Right atrium auricular region (tissue), 2 donors: ENCODE measurements at regions not wholly inside any gene's neighbourhood (a gene's known extent, or its start where the extent isn't known, plus 50 kb on each side); places are given as distances from the start of the nearest gene placed in this dataset.

ENCODE experiments used
- DNase-seq: peaks from one replicate; pipeline ENCODE4 v3.0.0-alpha.2; 2019; ENCODE audit warnings: low spot score
- H3K27ac ChIP-seq, 2 donors: fragments of 200-600 bp; sonication (generic); 1 replicate in 1 of 2; 2 replicates in 1 of 2; pipeline ENCODE4 v1.5.1; 2016 to 2019
- H3K27me3 ChIP-seq, 2 donors: fragments of 200-600 bp; sonication (generic); one replicate each; pipeline versions ENCODE4 v1.5.1 to v1.6.0; 2017 to 2019
- H3K36me3 ChIP-seq: fragments of 200-600 bp; sonication (generic); one replicate; pipeline ENCODE4 v1.5.1; 2016
- H3K4me1 ChIP-seq, 2 donors: fragments of 200-600 bp; sonication (generic); one replicate each; pipeline versions ENCODE4 v1.5.1 to v1.6.0; 2017 to 2019
- H3K4me3 ChIP-seq, 2 donors: fragments of 200-600 bp; sonication (generic); 1 replicate in 1 of 2; 2 replicates in 1 of 2; pipeline ENCODE4 v1.5.1; 2017 to 2019; ENCODE audit warnings: mild to moderate bottlenecking in 1 of 2, moderate library complexity in 1 of 2
- H3K9me3 ChIP-seq, 2 donors: fragments of 200-600 bp; sonication (generic); one replicate each; pipeline ENCODE4 v1.5.1; 2019
- TF ChIP-seq, protein P1 (sequence below), 2 donors: fragments of 200-600 bp; sonication (generic); IDR thresholded peaks; one replicate each; pipeline ENCODE4 v1.5.1; 2019; ENCODE audit warnings: antibody characterized with exemption in 2 of 2

DNA sequence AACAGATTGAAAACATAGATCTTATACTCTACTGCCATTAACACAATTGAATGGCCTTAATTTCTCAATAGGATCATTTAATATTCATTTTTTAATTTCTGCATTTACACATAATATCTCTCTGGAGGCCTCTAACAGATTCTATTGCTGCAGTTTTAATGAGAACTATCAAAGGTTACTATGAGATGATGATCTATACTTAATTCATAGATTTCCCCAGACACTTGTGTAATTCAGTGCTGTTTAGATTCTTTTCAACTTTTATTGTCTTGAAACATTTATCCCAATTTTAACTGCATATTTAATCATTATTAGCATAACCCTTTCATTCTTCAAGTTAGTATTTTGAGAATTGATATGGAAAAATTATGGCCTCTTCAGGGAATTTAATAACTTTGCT, 1056.5 kb upstream of the CDH8 start:
- TF ChIP-seq, protein P1, sequence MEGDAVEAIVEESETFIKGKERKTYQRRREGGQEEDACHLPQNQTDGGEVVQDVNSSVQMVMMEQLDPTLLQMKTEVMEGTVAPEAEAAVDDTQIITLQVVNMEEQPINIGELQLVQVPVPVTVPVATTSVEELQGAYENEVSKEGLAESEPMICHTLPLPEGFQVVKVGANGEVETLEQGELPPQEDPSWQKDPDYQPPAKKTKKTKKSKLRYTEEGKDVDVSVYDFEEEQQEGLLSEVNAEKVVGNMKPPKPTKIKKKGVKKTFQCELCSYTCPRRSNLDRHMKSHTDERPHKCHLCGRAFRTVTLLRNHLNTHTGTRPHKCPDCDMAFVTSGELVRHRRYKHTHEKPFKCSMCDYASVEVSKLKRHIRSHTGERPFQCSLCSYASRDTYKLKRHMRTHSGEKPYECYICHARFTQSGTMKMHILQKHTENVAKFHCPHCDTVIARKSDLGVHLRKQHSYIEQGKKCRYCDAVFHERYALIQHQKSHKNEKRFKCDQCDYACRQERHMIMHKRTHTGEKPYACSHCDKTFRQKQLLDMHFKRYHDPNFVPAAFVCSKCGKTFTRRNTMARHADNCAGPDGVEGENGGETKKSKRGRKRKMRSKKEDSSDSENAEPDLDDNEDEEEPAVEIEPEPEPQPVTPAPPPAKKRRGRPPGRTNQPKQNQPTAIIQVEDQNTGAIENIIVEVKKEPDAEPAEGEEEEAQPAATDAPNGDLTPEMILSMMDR (IDR thresholded peaks at IDR 0.05): no peak
- H3K36me3 ChIP-seq: no peaks in the 10 kb centered on the region
- no peak overlapping the region for H3K4me3 ChIP-seq
- no peaks in the 10 kb centered on the region for H3K4me1 ChIP-seq
- no peaks in the 10 kb centered on the region for H3K27me3 ChIP-seq
- H3K9me3 ChIP-seq: no peaks in the 10 kb centered on the region
- no peak overlapping the region for H3K27ac ChIP-seq
- no peak for DNase-seq

DNA sequence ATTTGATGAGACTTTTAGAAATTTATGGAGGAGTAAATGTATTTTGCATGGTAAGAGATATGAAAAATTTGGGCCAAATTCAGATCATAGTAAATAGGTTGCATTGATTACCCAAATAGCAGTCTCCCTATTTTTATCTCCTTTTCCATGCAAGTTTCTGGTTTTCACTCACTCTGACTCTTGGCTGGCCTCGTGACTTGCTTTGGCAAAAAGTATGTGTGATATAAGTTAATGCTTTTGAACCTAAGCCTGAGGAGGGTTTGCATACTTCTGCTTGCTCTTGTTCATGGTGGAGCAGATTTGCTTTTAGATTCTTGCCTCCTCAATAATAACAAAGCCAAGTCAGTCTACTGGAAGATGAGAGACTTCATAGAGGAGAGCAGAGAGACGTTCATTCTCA, 1045.9 kb upstream of the CDH8 start:
- no peaks in the 10 kb centered on the region for H3K9me3 ChIP-seq
- H3K36me3 ChIP-seq: no peaks in the 10 kb centered on the region
- DNase-seq: no peak
- TF ChIP-seq, protein P1 (IDR thresholded peaks at IDR 0.05): no peak
- peaks cover 0 to 12% of the 10 kb centered on the region in 2 donors for H3K4me1 ChIP-seq
- H3K27me3 ChIP-seq: no peaks in the 10 kb centered on the region
- H3K4me3 ChIP-seq: no peak overlapping the region
- no peak overlapping the region for H3K27ac ChIP-seq

- Histone ChIP-seq H3K27me3 (no peaks in the 10 kb centered on the region), H3K9me3 (no peaks in the 10 kb centered on the region), H3K4me1 (peaks cover 0 to 12% of the 10 kb centered on the region in 2 donors), H3K36me3 (no peaks in the 10 kb centered on the region), H3K27ac (no peak overlapping the region), H3K4me3 (no peak overlapping the region)
- TF ChIP-seq, protein P1 (IDR thresholded peaks at IDR 0.05): no peak
- no peak for DNase-seq
These were observed 1044.5 kb upstream of the CDH8 start for GRCh38 chr16:63080746-63081145.

- H3K4me3 ChIP-seq: no peak overlapping the region
These were observed 1032.8 kb upstream of the CDH8 start for GRCh38 chr16:63069047-63069446.

DNA sequence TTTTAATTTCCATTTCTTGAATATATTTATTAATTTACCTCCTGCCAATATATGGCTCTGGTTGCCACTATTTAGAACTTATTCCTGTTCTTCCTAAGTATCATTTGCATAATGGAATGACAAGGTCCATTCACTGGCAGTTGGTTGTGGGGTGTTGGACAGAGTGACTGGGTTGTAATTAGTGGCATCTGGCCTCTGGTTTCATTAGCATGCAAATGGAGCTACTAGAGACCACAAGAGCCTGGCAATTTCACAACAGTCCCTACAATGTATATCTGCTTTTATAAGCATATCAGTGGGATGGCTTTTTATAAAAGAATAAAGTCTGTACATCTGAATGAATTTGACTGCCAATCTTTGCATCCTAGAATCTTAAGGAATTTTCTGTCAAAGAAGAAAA, 1030.9 kb upstream of the CDH8 start:
- Histone ChIP-seq H3K27ac (no peak overlapping the region), H3K27me3 (no peaks in the 10 kb centered on the region), H3K4me1 (no peaks in the 10 kb centered on the region), H3K4me3 (no peak overlapping the region), H3K9me3 (no peaks in the 10 kb centered on the region), H3K36me3 (no peaks in the 10 kb centered on the region)
- TF ChIP-seq, protein P1 (IDR thresholded peaks at IDR 0.05): no peak
- no peak for DNase-seq

More at GRCh38 chr16:63069047-63069446, 1032.8 kb upstream of the CDH8 start:
- DNase-seq: no peak
- Histone ChIP-seq H3K9me3 (no peaks in the 10 kb centered on the region), H3K27ac (no peak overlapping the region), H3K27me3 (no peaks in the 10 kb centered on the region), H3K36me3 (no peaks in the 10 kb centered on the region), H3K4me1 (no peaks in the 10 kb centered on the region)
- TF ChIP-seq, protein P1 (IDR thresholded peaks at IDR 0.05): no peak

- DNase-seq: no peak
- TF ChIP-seq, protein P1 (IDR thresholded peaks at IDR 0.05): no peak
These were observed 1030.3 kb upstream of the CDH8 start for GRCh38 chr16:63066552-63066951.

More at GRCh38 chr16:63066552-63066951, 1030.3 kb upstream of the CDH8 start:
- Histone ChIP-seq H3K4me1 (no peaks in the 10 kb centered on the region), H3K4me3 (no peak overlapping the region), H3K27me3 (no peaks in the 10 kb centered on the region), H3K27ac (no peak overlapping the region), H3K9me3 (no peaks in the 10 kb centered on the region), H3K36me3 (no peaks in the 10 kb centered on the region)
